HCT116 (cell line): ENCODE measurements at regions not wholly inside any gene's neighbourhood (a gene's known extent, or its start where the extent isn't known, plus 50 kb on each side); places are given as distances from the start of the nearest gene placed in this dataset.

Source experiments
- ATAC-seq: fragments of 200-7000 bp; cut with Tn5 transposase; 2 replicates; pipeline ENCODE4 v1.9.1; 2020; ENCODE audit warnings: mild to moderate bottlenecking, moderate library complexity
- BruUV-seq: library from RNA; stranded (reverse); fragments of 400-500 nt; replicated peaks from 2 replicates; lab custom pipeline; 2021; lab: Mats Ljungman, UMichigan
- CTCF ChIA-PET: fragments of 300-600 bp; sonication (Branson Sonifier 250); formaldehyde crosslinking; loops from one replicate; lab custom pipeline; 2021; ENCODE audit warnings: antibody characterized with exemption; lab: Charles Lee
- POLR2A ChIA-PET: fragments of 300-600, 350-600 bp; sonication (Branson Sonifier 250); formaldehyde crosslinking; loops from one replicate; lab custom pipeline; 2021; ENCODE audit warnings: antibody characterized with exemption; lab: Charles Lee
- RAD21 ChIA-PET, 2 experiments: fragments of 300-600 bp; sonication (Branson Sonifier 250); formaldehyde crosslinking; loops; one replicate each; lab custom pipeline; 2023; ENCODE audit warnings: low total read pairs in 2 of 2; ENCODE audit not compliant: uncharacterized antibody in 2 of 2, unreplicated experiment in 2 of 2, low non-redundant PET in 1 of 2; lab: Charles Lee
- DNase-seq: peaks from one replicate; pipeline ENCODE4 v3.0.0-alpha.2; 2010; ENCODE audit warnings: low read depth, low spot score
- H2AFZ ChIP-seq: fragments of 200-600 bp; shearing (Covaris generic), sonication (generic); 2 replicates; pipeline ENCODE4 v1.6.1; 2017; ENCODE audit warnings: low read depth, mixed run types, mixed read lengths, antibody characterized with exemption, low read length; ENCODE audit not compliant: poor library complexity, severe bottlenecking
- H3K27ac ChIP-seq: 2 replicates; pipeline ENCODE4 v1.5.1; 2012; ENCODE audit warnings: low read depth, low read length
- H3K27me3 ChIP-seq: fragments of 200-600 bp; sonication (generic); 2 replicates; pipeline ENCODE4 v1.6.1; 2016; ENCODE audit warnings: mixed run types, low read length, mixed read lengths; ENCODE audit not compliant: insufficient read depth
- H3K36me3 ChIP-seq, 2 experiments: fragments of 200-500 bp in 1 of 2; fragments of 200-600 bp in 1 of 2; sonication (Bioruptor generic) in 1 of 2; sonication (generic) in 1 of 2; 2 replicates each; pipeline versions ENCODE4 v1.5.1 to v1.6.1; 2014 to 2016; ENCODE audit warnings: low read length in 2 of 2, inconsistent platforms in 1 of 2, mixed read lengths in 1 of 2, mixed run types in 1 of 2; ENCODE audit not compliant: insufficient read depth in 2 of 2, control insufficient read depth in 1 of 2
- H3K4me1 ChIP-seq, 2 experiments: fragments of 200-600 bp in 1 of 2; sonication (generic) in 1 of 2; 2 replicates each; pipeline versions ENCODE4 v1.5.1 to v1.6.1; 2012 to 2017; ENCODE audit warnings: low read length in 2 of 2, inconsistent platforms in 1 of 2, mild to moderate bottlenecking in 1 of 2, mixed read lengths in 1 of 2, mixed run types in 1 of 2, moderate library complexity in 1 of 2; ENCODE audit not compliant: insufficient read depth in 2 of 2, control insufficient read depth in 1 of 2
- H3K4me2 ChIP-seq: fragments of 200-600 bp; sonication (generic); 2 replicates; pipeline ENCODE4 v1.6.1; 2017; ENCODE audit warnings: mixed run types, low read length, mixed read lengths
- H3K4me3 ChIP-seq, 2 experiments: fragments of 200-600 bp in 1 of 2; sonication (generic) in 1 of 2; replicated peaks in 1 of 2; 2 replicates each; pipeline ENCODE4 v1.5.1; 2011 to 2016; ENCODE audit warnings: low read length in 2 of 2, control low read depth in 1 of 2, low read depth in 1 of 2, mild to moderate bottlenecking in 1 of 2, mixed read lengths in 1 of 2, mixed run types in 1 of 2
- H3K79me2 ChIP-seq: fragments of 200-600 bp; sonication (generic); 2 replicates; pipeline ENCODE4 v1.6.1; 2017; ENCODE audit warnings: mild to moderate bottlenecking, mixed run types, low read length, moderate library complexity, mixed read lengths; ENCODE audit not compliant: insufficient read depth
- H3K9ac ChIP-seq: fragments of 200-600 bp; sonication (generic); 2 replicates; pipeline ENCODE4 v1.6.1; 2016; ENCODE audit warnings: low read length, mixed read lengths
- H3K9me2 ChIP-seq: fragments of 200-600 bp; sonication (generic), shearing (Covaris generic); 2 replicates; pipeline ENCODE4 v1.6.1; 2017; ENCODE audit warnings: mixed run types, mild to moderate bottlenecking, moderate library complexity; ENCODE audit not compliant: insufficient read depth
- H3K9me3 ChIP-seq, 2 experiments: fragments of 200-500 bp in 1 of 2; fragments of 200-600 bp in 1 of 2; sonication (Bioruptor generic) in 1 of 2; sonication (generic) in 1 of 2; 2 replicates each; pipeline ENCODE4 v1.6.1; 2014 to 2017; ENCODE audit warnings: low read length in 2 of 2, mixed read lengths in 2 of 2, inconsistent platforms in 1 of 2, low read depth in 1 of 2, mild to moderate bottlenecking in 1 of 2, mixed run types in 1 of 2, moderate library complexity in 1 of 2; ENCODE audit not compliant: control insufficient read depth in 1 of 2, insufficient read depth in 1 of 2
- H4K20me1 ChIP-seq: fragments of 200-600 bp; sonication (generic), shearing (Covaris generic); 2 replicates; pipeline ENCODE4 v1.6.1; 2017; ENCODE audit warnings: mixed run types, mild to moderate bottlenecking, moderate library complexity; ENCODE audit not compliant: insufficient read depth
- ELF1 ChIP-seq: IDR thresholded peaks from 2 replicates; pipeline ENCODE4 v1.6.1; 2012; ENCODE audit warnings: low read depth, borderline replicate concordance
- POLR2A ChIP-seq: IDR thresholded peaks from 2 replicates; pipeline ENCODE4 v1.7.0; 2011; ENCODE audit warnings: borderline replicate concordance; ENCODE audit not compliant: insufficient read depth, insufficient read length; ENCODE audit errors: extremely low read depth
- RAD21 ChIP-seq: IDR thresholded peaks from 2 replicates; pipeline ENCODE4 v1.6.1; 2012; ENCODE audit warnings: low read depth, mild to moderate bottlenecking
- REST ChIP-seq: IDR thresholded peaks from 2 replicates; pipeline ENCODE4 v1.6.1; 2012; ENCODE audit warnings: low read depth
- SIN3A ChIP-seq: IDR thresholded peaks from 2 replicates; pipeline ENCODE4 v1.6.1; 2012; ENCODE audit warnings: low read depth
- SP1 ChIP-seq: IDR thresholded peaks from 2 replicates; pipeline ENCODE4 v1.6.1; 2012; ENCODE audit warnings: low read depth
- TCF7L2 ChIP-seq: IDR thresholded peaks from 2 replicates; pipeline ENCODE4 v1.7.0; 2011; ENCODE audit warnings: borderline replicate concordance, inconsistent platforms; ENCODE audit not compliant: insufficient read depth, insufficient read length; ENCODE audit errors: extremely low read depth
- ZBTB33 ChIP-seq: IDR thresholded peaks from 2 replicates; pipeline ENCODE4 v1.6.1; 2011; ENCODE audit warnings: mild to moderate bottlenecking, low read length, moderate library complexity; ENCODE audit not compliant: insufficient replicate concordance; ENCODE audit errors: extremely low read depth
- ZNF274 ChIP-seq: fragments of 200-500 bp; sonication (Bioruptor generic); IDR thresholded peaks from 2 replicates; pipeline ENCODE4 v1.6.1; 2014; ENCODE audit warnings: mild to moderate bottlenecking, low read depth, low read length, inconsistent platforms
- intact Hi-C: fragments of 100-400 bp; cut with micrococcal nuclease; formaldehyde crosslinking; loops from 2 replicates; pipeline ENCODE4 v1.10.0; 2022

- no peak for DNase-seq
- CTCF ChIA-PET: no interaction called here
These were observed 165.8 kb upstream of the KCNMB2 start for GRCh38 chr3:178370387-178370786.

More at GRCh38 chr3:178370387-178370786, 165.8 kb upstream of the KCNMB2 start:
- no peaks in the 10 kb centered on the region for H3K36me3 ChIP-seq
- no TSS peak for BruUV-seq
- no peaks in the 10 kb centered on the region for H3K9me2 ChIP-seq
- no peaks in the 10 kb centered on the region for H3K9me3 ChIP-seq
- H4K20me1 ChIP-seq: no peaks in the 10 kb centered on the region
- no peak overlapping the region for H3K9ac ChIP-seq
- H3K27me3 ChIP-seq: no peaks in the 10 kb centered on the region
- no peak overlapping the region for H3K27ac ChIP-seq
- no peak overlapping the region for H3K4me2 ChIP-seq
- H3K4me1 ChIP-seq: no peaks in the 10 kb centered on the region
- intact Hi-C loops: no loop called here
- RAD21 ChIA-PET: no interaction called here
- no peaks in the 10 kb centered on the region for H3K79me2 ChIP-seq
- H2AFZ ChIP-seq: no peak overlapping the region
- H3K4me3 ChIP-seq: no peak overlapping the region
- POLR2A ChIA-PET: no interaction called here
- ATAC-seq: no peak
- TF ChIP-seq POLR2A (no peak), SIN3A (no peak), ZNF274 (no peak), ZBTB33 (no peak), TCF7L2 (no peak), REST (no peak), RAD21 (no peak), SP1 (no peak), ELF1 (no peak)
